SK-N-SH (cell line): ENCODE measurements at regions not wholly inside any gene's neighbourhood (a gene's known extent, or its start where the extent isn't known, plus 50 kb on each side); places are given as distances from the start of the nearest gene placed in this dataset.

Experiments
- CTCF ChIA-PET: fragments of 300-600, 350-600 bp; formaldehyde crosslinking; extraction: SDS; loops from one replicate; lab custom pipeline; 2021; lab: Yijun Ruan, JAX
- POLR2A ChIA-PET: fragments of 350-600 bp; sonication (Branson Sonifier 250); formaldehyde crosslinking; extraction: SDS; loops from one replicate; lab custom pipeline; 2020; ENCODE audit warnings: antibody characterized with exemption, inconsistent platforms; lab: Yijun Ruan, JAX
- DNase-seq: peaks from one replicate; pipeline ENCODE4 v3.0.0; 2012
- H2AFZ ChIP-seq: fragments of 200-600 bp; sonication (generic); 2 replicates; pipeline ENCODE4 v1.8.1; 2016; ENCODE audit warnings: antibody characterized with exemption, mild to moderate bottlenecking, low read depth
- H3F3A ChIP-seq: fragments of 200-600 bp; sonication (generic); replicated peaks from 2 replicates; pipeline ENCODE3; 2016; ENCODE audit warnings: antibody characterized with exemption, mild to moderate bottlenecking; ENCODE audit not compliant: insufficient read depth
- H3K27ac ChIP-seq, 2 experiments: fragments of 200-500 bp in 1 of 2; fragments of 200-600 bp in 1 of 2; sonication (Bioruptor generic) in 1 of 2; sonication (generic), shearing (Covaris generic) in 1 of 2; 2 replicates each; pipeline versions ENCODE4 v1.5.1 to v1.6.1; 2014 to 2016; ENCODE audit warnings: low read depth in 2 of 2, inconsistent platforms in 1 of 2, low read length in 1 of 2, mild to moderate bottlenecking in 1 of 2, mixed read lengths in 1 of 2
- H3K27me3 ChIP-seq: fragments of 200-600 bp; sonication (generic), shearing (Covaris generic); 2 replicates; pipeline ENCODE4 v1.6.1; 2016; ENCODE audit warnings: mixed run types; ENCODE audit not compliant: insufficient read depth
- H3K36me3 ChIP-seq, 2 experiments: fragments of 200-500 bp in 1 of 2; fragments of 200-600 bp in 1 of 2; sonication (Bioruptor generic) in 1 of 2; sonication (generic) in 1 of 2; replicated peaks in 1 of 2; 2 replicates each; pipeline versions ENCODE3 to v1.5.1; 2014 to 2016; ENCODE audit warnings: low read length in 1 of 2, mild to moderate bottlenecking in 1 of 2; ENCODE audit not compliant: insufficient read depth in 2 of 2, control insufficient read depth in 1 of 2
- H3K4me1 ChIP-seq, 2 experiments: fragments of 200-500 bp in 1 of 2; fragments of 200-600 bp in 1 of 2; sonication (Bioruptor generic) in 1 of 2; sonication (generic), shearing (Covaris generic) in 1 of 2; 2 replicates each; pipeline versions ENCODE4 v1.5.1 to v1.6.1; 2014 to 2016; ENCODE audit warnings: low read depth in 1 of 2, low read length in 1 of 2, mixed run types in 1 of 2; ENCODE audit not compliant: insufficient read depth in 2 of 2, control insufficient read depth in 1 of 2
- H3K4me2 ChIP-seq: fragments of 200-600 bp; sonication (generic), shearing (Covaris generic); 2 replicates; pipeline ENCODE4 v1.6.1; 2017; ENCODE audit warnings: mixed run types
- H3K4me3 ChIP-seq, 2 experiments: fragments of 200-500 bp in 1 of 2; fragments of 200-600 bp in 1 of 2; sonication (Bioruptor generic) in 1 of 2; sonication (generic), shearing (Covaris generic) in 1 of 2; 2 replicates each; pipeline versions ENCODE4 v1.5.1 to v1.8.1; 2014 to 2016; ENCODE audit warnings: low read depth in 2 of 2, inconsistent platforms in 1 of 2, low read length in 1 of 2, mild to moderate bottlenecking in 1 of 2, mixed read lengths in 1 of 2, moderate library complexity in 1 of 2
- H3K79me2 ChIP-seq: fragments of 200-600 bp; sonication (generic); 2 replicates; pipeline ENCODE4 v1.8.1; 2017; ENCODE audit warnings: mild to moderate bottlenecking; ENCODE audit not compliant: insufficient read depth
- H3K9ac ChIP-seq: fragments of 200-600 bp; sonication (generic); 2 replicates; pipeline ENCODE4 v1.6.1; 2017; ENCODE audit warnings: mixed run types
- H3K9me2 ChIP-seq: fragments of 200-600 bp; sonication (generic); 2 replicates; pipeline ENCODE4 v1.6.1; 2017; ENCODE audit warnings: mixed run types
- H3K9me3 ChIP-seq: fragments of 200-600 bp; sonication (generic); 2 replicates; pipeline ENCODE4 v1.6.1; 2017; ENCODE audit warnings: mixed run types, mild to moderate bottlenecking, moderate library complexity
- H4K20me1 ChIP-seq: fragments of 200-600 bp; sonication (generic); 2 replicates; pipeline ENCODE4 v1.6.1; 2017; ENCODE audit warnings: mild to moderate bottlenecking, mixed run types; ENCODE audit not compliant: insufficient read depth
- CHD2 ChIP-seq: fragments of 150-350 bp; IDR thresholded peaks from 2 replicates; pipeline ENCODE4 v1.6.1; 2018; ENCODE audit warnings: low read length; ENCODE audit not compliant: partially characterized antibody
- CTCF ChIP-seq: fragments of 200-600 bp; sonication (generic); IDR thresholded peaks from 2 replicates; pipeline ENCODE4 v1.6.1; 2017; ENCODE audit warnings: antibody characterized with exemption, mild to moderate bottlenecking, moderate library complexity
- ELF1 ChIP-seq: IDR thresholded peaks from 2 replicates; pipeline ENCODE4 v1.4.0; 2012
- EP300 ChIP-seq, 2 experiments: IDR thresholded peaks; 2 replicates each; pipeline versions ENCODE4 v1.4.0 to v1.6.1; 2012; ENCODE audit warnings: borderline replicate concordance in 1 of 2, low read depth in 1 of 2, low read length in 1 of 2
- FOSL2 ChIP-seq: IDR thresholded peaks from 2 replicates; pipeline ENCODE4 v1.4.0; 2012; ENCODE audit warnings: low read depth, mild to moderate bottlenecking, moderate library complexity, borderline replicate concordance
- FOXM1 ChIP-seq: IDR thresholded peaks from 2 replicates; pipeline ENCODE4 v1.4.0; 2012; ENCODE audit warnings: low read depth, mild to moderate bottlenecking
- GABPA ChIP-seq: IDR thresholded peaks from 2 replicates; pipeline ENCODE4 v1.4.0; 2012; ENCODE audit warnings: low read depth, mild to moderate bottlenecking
- IRF3 ChIP-seq: fragments of 150-350 bp; IDR thresholded peaks from 2 replicates; pipeline ENCODE4 v1.6.1; 2016; ENCODE audit warnings: mild to moderate bottlenecking, low read depth, low read length
- MAX ChIP-seq: IDR thresholded peaks from 2 replicates; pipeline ENCODE4 v1.4.0; 2012; ENCODE audit warnings: low read depth
- MXI1 ChIP-seq: IDR thresholded peaks from 2 replicates; pipeline ENCODE4 v1.6.1; 2012; ENCODE audit warnings: mild to moderate bottlenecking, low read depth, low read length, improper control_type of control experiment
- POLR2AphosphoS5 ChIP-seq: IDR thresholded peaks from 2 replicates; pipeline ENCODE4 v1.6.1; 2012; ENCODE audit warnings: low read depth, low read length
- RFX5 ChIP-seq: IDR thresholded peaks from 2 replicates; pipeline ENCODE4 v1.6.1; 2012; ENCODE audit warnings: mild to moderate bottlenecking, improper control_type of control experiment, low read length
- RXRA ChIP-seq: IDR thresholded peaks from 2 replicates; pipeline ENCODE4 v1.4.0; 2012; ENCODE audit warnings: low read depth, mild to moderate bottlenecking, borderline replicate concordance
- SIN3A ChIP-seq: IDR thresholded peaks from 2 replicates; pipeline ENCODE4 v1.6.1; 2012; ENCODE audit warnings: low read depth, mild to moderate bottlenecking, low read length, moderate library complexity, borderline replicate concordance
- TCF12 ChIP-seq: IDR thresholded peaks from 2 replicates; pipeline ENCODE4 v1.4.0; 2012
- WGBS: methylation state at CpG from one replicate; pipeline ENCODE4 v1.1.6; 2017; ENCODE audit warnings: low lambda C conversion rate; 5-methylcytosine and 5-hydroxymethylcytosine counted together
- TF ChIP-seq, protein P1 (sequence below): IDR thresholded peaks from 2 replicates; pipeline ENCODE4 v1.4.0; 2012; ENCODE audit warnings: low read depth, borderline replicate concordance
- TF ChIP-seq, protein P2 (sequence below): IDR thresholded peaks from 2 replicates; pipeline ENCODE4 v1.4.0; 2012; ENCODE audit warnings: low read depth, borderline replicate concordance

GRCh38 chr14:55777877-55778276 lies 197.9 kb downstream of the KTN1 start:
- TF ChIP-seq, protein P1, sequence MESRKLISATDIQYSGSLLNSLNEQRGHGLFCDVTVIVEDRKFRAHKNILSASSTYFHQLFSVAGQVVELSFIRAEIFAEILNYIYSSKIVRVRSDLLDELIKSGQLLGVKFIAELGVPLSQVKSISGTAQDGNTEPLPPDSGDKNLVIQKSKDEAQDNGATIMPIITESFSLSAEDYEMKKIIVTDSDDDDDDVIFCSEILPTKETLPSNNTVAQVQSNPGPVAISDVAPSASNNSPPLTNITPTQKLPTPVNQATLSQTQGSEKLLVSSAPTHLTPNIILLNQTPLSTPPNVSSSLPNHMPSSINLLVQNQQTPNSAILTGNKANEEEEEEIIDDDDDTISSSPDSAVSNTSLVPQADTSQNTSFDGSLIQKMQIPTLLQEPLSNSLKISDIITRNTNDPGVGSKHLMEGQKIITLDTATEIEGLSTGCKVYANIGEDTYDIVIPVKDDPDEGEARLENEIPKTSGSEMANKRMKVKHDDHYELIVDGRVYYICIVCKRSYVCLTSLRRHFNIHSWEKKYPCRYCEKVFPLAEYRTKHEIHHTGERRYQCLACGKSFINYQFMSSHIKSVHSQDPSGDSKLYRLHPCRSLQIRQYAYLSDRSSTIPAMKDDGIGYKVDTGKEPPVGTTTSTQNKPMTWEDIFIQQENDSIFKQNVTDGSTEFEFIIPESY: no peak
- no peak for TF ChIP-seq EP300 (IDR thresholded peaks at IDR 0.05; ENCODE audit: borderline replicate concordance in 1 of 2, low read depth in 1 of 2, low read length in 1 of 2)
- no peak for TF ChIP-seq POLR2AphosphoS5
- TF ChIP-seq CTCF: no peak
- TF ChIP-seq, protein P2, sequence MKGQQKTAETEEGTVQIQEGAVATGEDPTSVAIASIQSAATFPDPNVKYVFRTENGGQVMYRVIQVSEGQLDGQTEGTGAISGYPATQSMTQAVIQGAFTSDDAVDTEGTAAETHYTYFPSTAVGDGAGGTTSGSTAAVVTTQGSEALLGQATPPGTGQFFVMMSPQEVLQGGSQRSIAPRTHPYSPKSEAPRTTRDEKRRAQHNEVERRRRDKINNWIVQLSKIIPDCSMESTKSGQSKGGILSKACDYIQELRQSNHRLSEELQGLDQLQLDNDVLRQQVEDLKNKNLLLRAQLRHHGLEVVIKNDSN: no peak
- no peak for TF ChIP-seq FOXM1
- TF ChIP-seq RFX5: no peak
- TF ChIP-seq CHD2: no peak
- TF ChIP-seq ELF1: no peak
- TF ChIP-seq MAX: no peak
- TF ChIP-seq SIN3A: no peak
- no peak for TF ChIP-seq MXI1
- no peak for TF ChIP-seq IRF3
- TF ChIP-seq TCF12: no peak
- TF ChIP-seq GABPA: no peak
- no peak for TF ChIP-seq FOSL2
- no peak for TF ChIP-seq RXRA
- DNase-seq: no peak
- POLR2A ChIA-PET: no interaction called here
- CTCF ChIA-PET: no interaction called here
- H3F3A ChIP-seq: no peaks in the 10 kb centered on the region
- H3K4me3 ChIP-seq: no peak overlapping the region
- H3K9me2 ChIP-seq: no peaks in the 10 kb centered on the region
- H3K4me1 ChIP-seq: no peaks in the 10 kb centered on the region; a peak in 1 of 4 replicates
- H3K9me3 ChIP-seq: no peaks in the 10 kb centered on the region
- WGBS: 24% methylated on average over 4 of the region's 4 CpGs
- 0 out of 2 replicates have a peak, but pooled peaks cover 6% of the 10 kb centered on the region for H3K27me3 ChIP-seq
- no peaks in the 10 kb centered on the region for H3K36me3 ChIP-seq
- no peak overlapping the region for H3K9ac ChIP-seq
- H3K27ac ChIP-seq: no peak overlapping the region
- H4K20me1 ChIP-seq: no peaks in the 10 kb centered on the region
- no peak overlapping the region for H2AFZ ChIP-seq
- H3K4me2 ChIP-seq: no peak overlapping the region
- no peaks in the 10 kb centered on the region for H3K79me2 ChIP-seq
